Calu3 (cell line): ENCODE measurements at regions not wholly inside any gene's neighbourhood (a gene's known extent, or its start where the extent isn't known, plus 50 kb on each side); places are given as distances from the start of the nearest gene placed in this dataset.

ENCODE experiments used
- BruUV-seq: library from RNA; stranded (reverse); fragments of 400-500 nt; replicated peaks from 2 replicates; lab custom pipeline; 2021; lab: Mats Ljungman, UMichigan
- CTCF ChIA-PET: fragments of 300-600 bp; sonication (Branson Sonifier 250); formaldehyde crosslinking; loops from one replicate; lab custom pipeline; 2022; ENCODE audit warnings: antibody characterized with exemption; lab: Charles Lee
- DNase-seq: peaks from one replicate; pipeline ENCODE4 v3.0.0; 2022
- H3K27ac Mint-ChIP-seq: one replicate; pipeline ENCODE4 v1.8.0; 2022; ENCODE audit warnings: mixed read lengths; ENCODE audit not compliant: unreplicated experiment
- H3K27me3 Mint-ChIP-seq: one replicate; pipeline ENCODE4 v1.8.0; 2022; ENCODE audit warnings: mixed read lengths; ENCODE audit not compliant: unreplicated experiment
- H3K36me3 Mint-ChIP-seq: one replicate; pipeline ENCODE4 v1.8.0; 2022; ENCODE audit warnings: mild to moderate bottlenecking, moderate library complexity, mixed read lengths; ENCODE audit not compliant: insufficient read depth, unreplicated experiment
- H3K4me1 Mint-ChIP-seq: one replicate; pipeline ENCODE4 v1.8.0; 2022; ENCODE audit warnings: mild to moderate bottlenecking, low read depth, mixed read lengths; ENCODE audit not compliant: unreplicated experiment
- H3K4me3 Mint-ChIP-seq: one replicate; pipeline ENCODE4 v1.8.0; 2022; ENCODE audit warnings: mild to moderate bottlenecking, low read depth, moderate library complexity, mixed read lengths; ENCODE audit not compliant: unreplicated experiment
- H3K9me3 Mint-ChIP-seq: one replicate; pipeline ENCODE4 v1.8.0; 2022; ENCODE audit warnings: low read depth, mixed read lengths; ENCODE audit not compliant: unreplicated experiment
- intact Hi-C: fragments of 100-400 bp; cut with micrococcal nuclease; formaldehyde crosslinking; loops from one replicate; pipeline ENCODE4 v1.10.0; 2022; ENCODE audit not compliant: unreplicated experiment
- TF ChIP-seq, protein P1 (sequence below): fragments of 200-600 bp; IDR thresholded peaks from one replicate; pipeline ENCODE4 v1.8.0; 2022; ENCODE audit warnings: antibody characterized with exemption; ENCODE audit not compliant: unreplicated experiment

DNA sequence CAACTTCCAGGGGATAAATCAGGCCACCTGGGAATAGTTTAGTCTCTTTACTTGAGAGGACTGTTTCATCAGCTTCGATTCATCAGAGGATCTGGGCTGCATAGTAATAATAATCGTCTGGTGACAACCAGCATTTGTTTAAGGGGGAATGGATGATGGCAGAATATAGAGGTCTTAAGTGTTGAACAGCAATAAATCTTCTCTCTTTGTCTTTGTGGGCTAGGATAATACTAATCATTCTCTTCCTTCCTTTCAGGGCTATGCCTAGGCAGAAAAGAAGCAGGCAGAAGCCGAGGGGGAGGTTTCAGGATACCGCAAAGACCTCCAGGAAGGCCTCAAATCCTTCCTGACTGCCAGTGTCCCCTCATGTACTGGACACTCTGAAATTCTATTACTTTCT lies 150.4 kb upstream of the GAREM1 start:
- Mint-ChIP-seq H3K27me3 (peaks cover 9% of the 10 kb centered on the region), H3K36me3 (no peaks in the 10 kb centered on the region), H3K27ac (no peak overlapping the region), H3K4me1 (no peaks in the 10 kb centered on the region), H3K9me3 (no peaks in the 10 kb centered on the region), H3K4me3 (no peak overlapping the region)
- intact Hi-C loops = no loop called here
- TF ChIP-seq, protein P1, sequence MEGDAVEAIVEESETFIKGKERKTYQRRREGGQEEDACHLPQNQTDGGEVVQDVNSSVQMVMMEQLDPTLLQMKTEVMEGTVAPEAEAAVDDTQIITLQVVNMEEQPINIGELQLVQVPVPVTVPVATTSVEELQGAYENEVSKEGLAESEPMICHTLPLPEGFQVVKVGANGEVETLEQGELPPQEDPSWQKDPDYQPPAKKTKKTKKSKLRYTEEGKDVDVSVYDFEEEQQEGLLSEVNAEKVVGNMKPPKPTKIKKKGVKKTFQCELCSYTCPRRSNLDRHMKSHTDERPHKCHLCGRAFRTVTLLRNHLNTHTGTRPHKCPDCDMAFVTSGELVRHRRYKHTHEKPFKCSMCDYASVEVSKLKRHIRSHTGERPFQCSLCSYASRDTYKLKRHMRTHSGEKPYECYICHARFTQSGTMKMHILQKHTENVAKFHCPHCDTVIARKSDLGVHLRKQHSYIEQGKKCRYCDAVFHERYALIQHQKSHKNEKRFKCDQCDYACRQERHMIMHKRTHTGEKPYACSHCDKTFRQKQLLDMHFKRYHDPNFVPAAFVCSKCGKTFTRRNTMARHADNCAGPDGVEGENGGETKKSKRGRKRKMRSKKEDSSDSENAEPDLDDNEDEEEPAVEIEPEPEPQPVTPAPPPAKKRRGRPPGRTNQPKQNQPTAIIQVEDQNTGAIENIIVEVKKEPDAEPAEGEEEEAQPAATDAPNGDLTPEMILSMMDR = no peak
- no peak for DNase-seq
- CTCF ChIA-PET = no interaction called here
- BruUV-seq = no TSS peak

DNA sequence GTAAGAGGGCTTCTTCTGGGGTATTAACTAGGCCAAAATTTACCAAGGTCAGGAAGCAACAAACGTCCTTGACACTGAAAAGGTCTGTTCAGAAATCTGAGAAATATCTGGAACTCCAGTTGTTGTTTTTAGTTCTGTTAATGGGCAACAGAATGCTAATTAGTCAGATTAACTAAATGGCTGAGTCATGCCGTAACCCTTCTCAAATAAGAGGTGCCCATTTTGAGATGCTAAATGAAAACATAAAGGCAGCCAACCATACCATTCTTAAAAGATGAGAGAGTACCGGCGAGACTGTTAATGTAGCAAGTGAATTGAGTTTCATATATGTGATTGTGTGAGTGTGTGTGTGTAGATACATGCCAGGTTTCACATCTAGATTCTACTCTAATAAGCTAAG lies 147.9 kb upstream of the GAREM1 start:
- TF ChIP-seq, protein P1 = no peak
- no TSS peak for BruUV-seq
- H3K27me3 Mint-ChIP-seq = no peaks in the 10 kb centered on the region
- H3K9me3 Mint-ChIP-seq = no peaks in the 10 kb centered on the region
- CTCF ChIA-PET = no interaction called here
- no peak overlapping the region for H3K4me3 Mint-ChIP-seq
- H3K36me3 Mint-ChIP-seq = no peaks in the 10 kb centered on the region
- intact Hi-C loops = no loop called here
- no peak for DNase-seq
- no peaks in the 10 kb centered on the region for H3K4me1 Mint-ChIP-seq
- H3K27ac Mint-ChIP-seq = no peak overlapping the region

DNA sequence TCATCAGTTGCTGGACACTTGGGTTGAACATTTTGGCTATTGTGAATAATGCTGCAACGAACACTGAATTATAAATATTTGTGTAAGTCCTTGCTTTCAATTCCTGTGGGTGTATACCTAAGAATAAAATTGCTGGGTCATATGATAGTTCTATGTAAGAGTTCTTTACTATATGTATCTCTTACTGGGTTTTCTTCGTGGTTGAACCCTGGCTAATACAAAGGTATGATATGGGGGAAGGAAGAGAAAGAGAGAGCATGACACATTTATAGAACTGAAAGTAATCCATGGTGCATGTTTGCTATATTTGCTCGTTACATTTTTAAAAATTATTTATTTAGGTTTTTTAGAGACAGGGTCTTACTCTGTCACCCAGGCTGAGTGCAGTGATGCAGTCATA lies 143.1 kb upstream of the GAREM1 start:
- CTCF ChIA-PET = no interaction called here
- no TSS peak for BruUV-seq

DNA sequence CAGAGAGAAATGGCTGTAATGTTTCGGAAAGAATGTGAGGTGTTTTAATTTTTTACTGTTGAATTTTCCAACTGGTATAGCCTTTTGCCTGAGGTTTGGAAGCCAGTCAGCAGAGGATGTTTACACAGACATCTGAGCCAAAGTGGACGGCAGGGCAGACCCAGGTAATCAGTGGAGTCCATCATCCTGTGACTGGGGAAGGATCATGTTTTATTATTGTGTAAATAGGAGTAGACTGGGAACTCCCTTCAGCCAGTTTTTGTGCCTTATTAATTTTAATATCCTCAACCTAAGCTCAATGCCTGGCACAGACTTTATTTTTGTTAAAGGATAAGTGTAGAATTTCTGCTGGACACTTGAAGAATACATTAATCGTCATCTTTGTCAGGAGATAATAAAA lies 142.0 kb upstream of the GAREM1 start:
- CTCF ChIA-PET = no interaction called here
- no peaks in the 10 kb centered on the region for H3K27me3 Mint-ChIP-seq
- no peak for DNase-seq
- H3K4me3 Mint-ChIP-seq = no peak overlapping the region
- no peaks in the 10 kb centered on the region for H3K36me3 Mint-ChIP-seq
- no peak overlapping the region for H3K27ac Mint-ChIP-seq
- TF ChIP-seq, protein P1 = no peak
- no peaks in the 10 kb centered on the region for H3K4me1 Mint-ChIP-seq
- no TSS peak for BruUV-seq
- intact Hi-C loops = no loop called here
- H3K9me3 Mint-ChIP-seq = no peaks in the 10 kb centered on the region

More for the DNA sequence above, 143.1 kb upstream of the GAREM1 start:
- Mint-ChIP-seq H3K4me3 (no peak overlapping the region), H3K36me3 (no peaks in the 10 kb centered on the region), H3K27me3 (no peaks in the 10 kb centered on the region), H3K27ac (no peak overlapping the region), H3K9me3 (no peaks in the 10 kb centered on the region), H3K4me1 (no peaks in the 10 kb centered on the region)
- no peak for DNase-seq
- TF ChIP-seq, protein P1 = no peak
- intact Hi-C loops = no loop called here
